GM12878 (cell line): ENCODE measurements at regions not wholly inside any gene's neighbourhood (a gene's known extent, or its start where the extent isn't known, plus 50 kb on each side); places are given as distances from the start of the nearest gene placed in this dataset.

ENCODE experiments used
- DPF2 ChIP-seq: fragments of 450-650 bp; IDR thresholded peaks from 2 replicates; pipeline ENCODE4 v1.6.1; 2017; ENCODE audit warnings: mild to moderate bottlenecking
- EP300 ChIP-seq, 2 experiments: fragments of 150-350 bp in 1 of 2; IDR thresholded peaks; 2 replicates each; pipeline ENCODE4 v1.6.1; 2011 to 2012; ENCODE audit warnings: low read depth in 2 of 2, low read length in 2 of 2, borderline replicate concordance in 1 of 2, improper control_type of control experiment in 1 of 2, inconsistent platforms in 1 of 2; ENCODE audit not compliant: control insufficient read depth in 1 of 2
- ETV6 ChIP-seq, 2 experiments: fragments of 450-650 bp in 1 of 2; IDR thresholded peaks in 1 of 2; conservative IDR thresholded peaks in 1 of 2; 2 replicates each; pipeline ENCODE4 v1.6.1; 2014; ENCODE audit warnings: antibody characterized with exemption in 1 of 2, borderline replicate concordance in 1 of 2, low read depth in 1 of 2, mild to moderate bottlenecking in 1 of 2, moderate library complexity in 1 of 2
- FOXM1 ChIP-seq: IDR thresholded peaks from 2 replicates; pipeline ENCODE4 v1.6.1; 2012; ENCODE audit warnings: low read depth, mild to moderate bottlenecking, inconsistent platforms, low read length, moderate library complexity
- GATAD2B ChIP-seq: fragments of 450-650 bp; conservative IDR thresholded peaks from 2 replicates; pipeline ENCODE4 v1.6.1; 2017; ENCODE audit warnings: low read depth, mild to moderate bottlenecking, moderate library complexity
- MEF2A ChIP-seq: IDR thresholded peaks from 2 replicates; pipeline ENCODE4 v1.6.1; 2011; ENCODE audit warnings: low read depth, mild to moderate bottlenecking, low read length, moderate library complexity; ENCODE audit not compliant: insufficient read depth
- MEF2B ChIP-seq: fragments of 450-650 bp; IDR thresholded peaks from 2 replicates; pipeline ENCODE4 v1.6.1; 2018; ENCODE audit warnings: mild to moderate bottlenecking, moderate library complexity; ENCODE audit not compliant: partially characterized antibody, poor library complexity, severe bottlenecking
- MYB ChIP-seq: fragments of 150-350 bp; IDR thresholded peaks from 2 replicates; pipeline ENCODE4 v1.6.1; 2014; ENCODE audit warnings: mild to moderate bottlenecking, low read depth, low read length, borderline replicate concordance
- NFIC ChIP-seq: IDR thresholded peaks from 2 replicates; pipeline ENCODE4 v1.6.1; 2012; ENCODE audit warnings: low read depth, mild to moderate bottlenecking, inconsistent platforms, low read length, moderate library complexity
- STAT3 ChIP-seq: IDR thresholded peaks from 2 replicates; pipeline ENCODE4 v1.6.1; 2011; ENCODE audit warnings: low read depth, low read length, improper control_type of control experiment
- TCF3 ChIP-seq: IDR thresholded peaks from 2 replicates; pipeline ENCODE4 v1.6.1; 2012; ENCODE audit warnings: low read depth, mild to moderate bottlenecking, low read length, borderline replicate concordance; ENCODE audit not compliant: insufficient read depth
- ZBED1 ChIP-seq: IDR thresholded peaks from 2 replicates; pipeline ENCODE4 v1.6.1; 2016; ENCODE audit warnings: borderline replicate concordance
- ZNF24 ChIP-seq: fragments of 450-650 bp; IDR thresholded peaks from 2 replicates; pipeline ENCODE4 v1.6.1; 2017; ENCODE audit warnings: antibody characterized with exemption, mild to moderate bottlenecking
- ZNF622 ChIP-seq: fragments of 450-650 bp; IDR thresholded peaks from 2 replicates; pipeline ENCODE4 v1.6.1; 2017; ENCODE audit warnings: mild to moderate bottlenecking, inconsistent platforms
- ZZZ3 ChIP-seq: IDR thresholded peaks from 2 replicates; pipeline ENCODE4 v1.6.1; 2011; ENCODE audit warnings: low read depth; ENCODE audit not compliant: control insufficient read depth, insufficient read length
- TF ChIP-seq, protein P1 (sequence below): IDR thresholded peaks from 2 replicates; pipeline ENCODE4 v1.6.1; 2012; ENCODE audit warnings: improper control_type of control experiment, low read depth, low read length; ENCODE audit not compliant: insufficient replicate concordance
- TF ChIP-seq, protein P2 (sequence below): fragments of 450-650 bp; IDR thresholded peaks from 2 replicates; pipeline ENCODE4 v1.6.1; 2017; ENCODE audit warnings: mild to moderate bottlenecking, moderate library complexity
- TF ChIP-seq, protein P3 (sequence below): IDR thresholded peaks from 2 replicates; pipeline ENCODE4 v1.6.1; 2011; ENCODE audit warnings: borderline replicate concordance, low read depth, mild to moderate bottlenecking, moderate library complexity, low read length; ENCODE audit not compliant: insufficient read depth, poor library complexity, severe bottlenecking

DNA sequence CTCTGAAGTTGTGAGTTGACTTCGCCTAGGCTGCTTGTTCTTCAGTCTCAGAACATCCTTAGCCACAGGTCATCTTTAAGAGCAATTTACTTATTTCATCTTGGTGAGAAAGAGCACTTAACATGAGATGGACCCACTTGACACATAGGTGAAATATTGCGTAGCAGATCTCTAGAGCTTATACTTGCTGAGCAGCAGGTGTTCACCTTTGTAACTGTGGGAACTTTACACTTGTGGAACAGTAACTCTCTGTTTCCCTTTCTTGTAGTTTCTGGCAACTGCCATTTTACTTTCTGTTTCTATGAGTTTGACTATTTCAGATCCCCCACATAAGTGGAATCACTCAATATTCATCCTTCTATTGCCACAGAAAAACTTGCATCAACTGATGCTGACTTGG lies 95.7 kb downstream of the SLC10A2 start (continued):
- TF ChIP-seq TCF3, result peak; percentile 83
- TF ChIP-seq ZBED1, result peak; percentile 67; the same call in 1 of the 2 replicates
- peak; percentile 54 for TF ChIP-seq NFIC
- peak; percentile 76; the same call in 1 of the 2 replicates for TF ChIP-seq FOXM1
- TF ChIP-seq EP300 (IDR thresholded peaks at IDR 0.05; ENCODE audit: borderline replicate concordance in 1 of 2, control insufficient read depth in 1 of 2, low read depth in 2 of 2, low read length in 2 of 2), result peak; percentile 51 to 83; a peak in 2 of 4 replicates
- TF ChIP-seq GATAD2B, result peak; percentile 32; the same call in 1 of the 2 replicates
- TF ChIP-seq, protein P1, sequence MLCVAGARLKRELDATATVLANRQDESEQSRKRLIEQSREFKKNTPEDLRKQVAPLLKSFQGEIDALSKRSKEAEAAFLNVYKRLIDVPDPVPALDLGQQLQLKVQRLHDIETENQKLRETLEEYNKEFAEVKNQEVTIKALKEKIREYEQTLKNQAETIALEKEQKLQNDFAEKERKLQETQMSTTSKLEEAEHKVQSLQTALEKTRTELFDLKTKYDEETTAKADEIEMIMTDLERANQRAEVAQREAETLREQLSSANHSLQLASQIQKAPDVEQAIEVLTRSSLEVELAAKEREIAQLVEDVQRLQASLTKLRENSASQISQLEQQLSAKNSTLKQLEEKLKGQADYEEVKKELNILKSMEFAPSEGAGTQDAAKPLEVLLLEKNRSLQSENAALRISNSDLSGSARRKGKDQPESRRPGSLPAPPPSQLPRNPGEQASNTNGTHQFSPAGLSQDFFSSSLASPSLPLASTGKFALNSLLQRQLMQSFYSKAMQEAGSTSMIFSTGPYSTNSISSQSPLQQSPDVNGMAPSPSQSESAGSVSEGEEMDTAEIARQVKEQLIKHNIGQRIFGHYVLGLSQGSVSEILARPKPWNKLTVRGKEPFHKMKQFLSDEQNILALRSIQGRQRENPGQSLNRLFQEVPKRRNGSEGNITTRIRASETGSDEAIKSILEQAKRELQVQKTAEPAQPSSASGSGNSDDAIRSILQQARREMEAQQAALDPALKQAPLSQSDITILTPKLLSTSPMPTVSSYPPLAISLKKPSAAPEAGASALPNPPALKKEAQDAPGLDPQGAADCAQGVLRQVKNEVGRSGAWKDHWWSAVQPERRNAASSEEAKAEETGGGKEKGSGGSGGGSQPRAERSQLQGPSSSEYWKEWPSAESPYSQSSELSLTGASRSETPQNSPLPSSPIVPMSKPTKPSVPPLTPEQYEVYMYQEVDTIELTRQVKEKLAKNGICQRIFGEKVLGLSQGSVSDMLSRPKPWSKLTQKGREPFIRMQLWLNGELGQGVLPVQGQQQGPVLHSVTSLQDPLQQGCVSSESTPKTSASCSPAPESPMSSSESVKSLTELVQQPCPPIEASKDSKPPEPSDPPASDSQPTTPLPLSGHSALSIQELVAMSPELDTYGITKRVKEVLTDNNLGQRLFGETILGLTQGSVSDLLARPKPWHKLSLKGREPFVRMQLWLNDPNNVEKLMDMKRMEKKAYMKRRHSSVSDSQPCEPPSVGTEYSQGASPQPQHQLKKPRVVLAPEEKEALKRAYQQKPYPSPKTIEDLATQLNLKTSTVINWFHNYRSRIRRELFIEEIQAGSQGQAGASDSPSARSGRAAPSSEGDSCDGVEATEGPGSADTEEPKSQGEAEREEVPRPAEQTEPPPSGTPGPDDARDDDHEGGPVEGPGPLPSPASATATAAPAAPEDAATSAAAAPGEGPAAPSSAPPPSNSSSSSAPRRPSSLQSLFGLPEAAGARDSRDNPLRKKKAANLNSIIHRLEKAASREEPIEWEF, result peak; percentile 83
- peak; percentile 84 for TF ChIP-seq MEF2B
- peak in 1 of 2 experiments; percentile 22; a peak in 1 of 4 replicates for TF ChIP-seq ETV6 (conservative IDR thresholded peaks at IDR 0.05 in 1 of 2, IDR thresholded peaks at IDR 0.05 in 1 of 2; ENCODE audit: borderline replicate concordance in 1 of 2, low read depth in 1 of 2)
- TF ChIP-seq ZZZ3, result no peak
- no peak for TF ChIP-seq ZNF622
- TF ChIP-seq STAT3, result 0 out of 2 replicates have a peak, but pooled peaks have one; percentile 66
- TF ChIP-seq DPF2, result no peak
- 0 out of 2 replicates have a peak, but pooled peaks have one; percentile 35 for TF ChIP-seq MYB
- TF ChIP-seq, protein P2, sequence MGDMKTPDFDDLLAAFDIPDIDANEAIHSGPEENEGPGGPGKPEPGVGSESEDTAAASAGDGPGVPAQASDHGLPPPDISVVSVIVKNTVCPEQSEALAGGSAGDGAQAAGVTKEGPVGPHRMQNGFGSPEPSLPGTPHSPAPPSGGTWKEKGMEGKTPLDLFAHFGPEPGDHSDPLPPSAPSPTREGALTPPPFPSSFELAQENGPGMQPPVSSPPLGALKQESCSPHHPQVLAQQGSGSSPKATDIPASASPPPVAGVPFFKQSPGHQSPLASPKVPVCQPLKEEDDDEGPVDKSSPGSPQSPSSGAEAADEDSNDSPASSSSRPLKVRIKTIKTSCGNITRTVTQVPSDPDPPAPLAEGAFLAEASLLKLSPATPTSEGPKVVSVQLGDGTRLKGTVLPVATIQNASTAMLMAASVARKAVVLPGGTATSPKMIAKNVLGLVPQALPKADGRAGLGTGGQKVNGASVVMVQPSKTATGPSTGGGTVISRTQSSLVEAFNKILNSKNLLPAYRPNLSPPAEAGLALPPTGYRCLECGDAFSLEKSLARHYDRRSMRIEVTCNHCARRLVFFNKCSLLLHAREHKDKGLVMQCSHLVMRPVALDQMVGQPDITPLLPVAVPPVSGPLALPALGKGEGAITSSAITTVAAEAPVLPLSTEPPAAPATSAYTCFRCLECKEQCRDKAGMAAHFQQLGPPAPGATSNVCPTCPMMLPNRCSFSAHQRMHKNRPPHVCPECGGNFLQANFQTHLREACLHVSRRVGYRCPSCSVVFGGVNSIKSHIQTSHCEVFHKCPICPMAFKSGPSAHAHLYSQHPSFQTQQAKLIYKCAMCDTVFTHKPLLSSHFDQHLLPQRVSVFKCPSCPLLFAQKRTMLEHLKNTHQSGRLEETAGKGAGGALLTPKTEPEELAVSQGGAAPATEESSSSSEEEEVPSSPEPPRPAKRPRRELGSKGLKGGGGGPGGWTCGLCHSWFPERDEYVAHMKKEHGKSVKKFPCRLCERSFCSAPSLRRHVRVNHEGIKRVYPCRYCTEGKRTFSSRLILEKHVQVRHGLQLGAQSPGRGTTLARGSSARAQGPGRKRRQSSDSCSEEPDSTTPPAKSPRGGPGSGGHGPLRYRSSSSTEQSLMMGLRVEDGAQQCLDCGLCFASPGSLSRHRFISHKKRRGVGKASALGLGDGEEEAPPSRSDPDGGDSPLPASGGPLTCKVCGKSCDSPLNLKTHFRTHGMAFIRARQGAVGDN, result peak; percentile 85
- TF ChIP-seq, protein P3, sequence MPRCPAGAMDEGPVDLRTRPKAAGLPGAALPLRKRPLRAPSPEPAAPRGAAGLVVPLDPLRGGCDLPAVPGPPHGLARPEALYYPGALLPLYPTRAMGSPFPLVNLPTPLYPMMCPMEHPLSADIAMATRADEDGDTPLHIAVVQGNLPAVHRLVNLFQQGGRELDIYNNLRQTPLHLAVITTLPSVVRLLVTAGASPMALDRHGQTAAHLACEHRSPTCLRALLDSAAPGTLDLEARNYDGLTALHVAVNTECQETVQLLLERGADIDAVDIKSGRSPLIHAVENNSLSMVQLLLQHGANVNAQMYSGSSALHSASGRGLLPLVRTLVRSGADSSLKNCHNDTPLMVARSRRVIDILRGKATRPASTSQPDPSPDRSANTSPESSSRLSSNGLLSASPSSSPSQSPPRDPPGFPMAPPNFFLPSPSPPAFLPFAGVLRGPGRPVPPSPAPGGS, result peak; percentile 83
- peak; percentile 27; the same call in 1 of the 2 replicates for TF ChIP-seq MEF2A
- TF ChIP-seq ZNF24, result peak; percentile 7; the same call in 1 of the 2 replicates
